Panc1 (cell line): ENCODE measurements at regions not wholly inside any gene's neighbourhood (a gene's known extent, or its start where the extent isn't known, plus 50 kb on each side); places are given as distances from the start of the nearest gene placed in this dataset.

Experiments used
- ATAC-seq: fragments of 200-7000 bp; cut with Tn5 transposase; 2 replicates; pipeline ENCODE4 v1.9.1; 2020; ENCODE audit warnings: mild to moderate bottlenecking, moderate library complexity
- BruUV-seq: library from RNA; stranded (reverse); fragments of 400-500 nt; replicated peaks from 2 replicates; lab custom pipeline; 2021; lab: Mats Ljungman, UMichigan
- CTCF ChIA-PET: fragments of 300-600 bp; sonication (Branson Sonifier 250); formaldehyde crosslinking; loops from one replicate; lab custom pipeline; 2022; ENCODE audit warnings: antibody characterized with exemption; lab: Charles Lee
- POLR2A ChIA-PET: fragments of 300-600 bp; sonication (Branson Sonifier 250); formaldehyde crosslinking; loops from one replicate; lab custom pipeline; 2022; ENCODE audit warnings: antibody characterized with exemption; lab: Charles Lee
- DNase-seq: peaks from one replicate; pipeline ENCODE4 v3.0.0-alpha.2; 2010; ENCODE audit warnings: low read depth, low spot score
- H3K27ac ChIP-seq: 2 replicates; pipeline ENCODE4 v1.5.1; 2011; ENCODE audit warnings: mild to moderate bottlenecking, low read length, inconsistent platforms
- H3K27me3 ChIP-seq: fragments of 200-500 bp; sonication (Bioruptor generic); 2 replicates; pipeline ENCODE4 v1.6.0; 2014; ENCODE audit warnings: low read length, inconsistent platforms; ENCODE audit not compliant: control insufficient read depth, insufficient read depth
- H3K36me3 ChIP-seq: fragments of 200-500 bp; sonication (Bioruptor generic); 2 replicates; pipeline ENCODE4 v1.5.1; 2014; ENCODE audit warnings: inconsistent platforms, mild to moderate bottlenecking, low read length, moderate library complexity; ENCODE audit not compliant: control insufficient read depth, insufficient read depth
- H3K4me1 ChIP-seq: 2 replicates; pipeline ENCODE4 v1.5.1; 2011; ENCODE audit warnings: inconsistent platforms, mild to moderate bottlenecking, low read length, moderate library complexity; ENCODE audit not compliant: control insufficient read depth, insufficient read depth
- H3K4me3 ChIP-seq, 2 experiments: 2 replicates each; pipeline ENCODE4 v1.5.1; 2011 to 2012; ENCODE audit warnings: low read depth in 2 of 2, low read length in 2 of 2, mild to moderate bottlenecking in 2 of 2, inconsistent platforms in 1 of 2, moderate library complexity in 1 of 2
- H3K9me3 ChIP-seq: fragments of 200-500 bp; sonication (Bioruptor generic); 2 replicates; pipeline ENCODE4 v1.5.1; 2014; ENCODE audit warnings: low read depth, mild to moderate bottlenecking, inconsistent platforms, low read length, moderate library complexity; ENCODE audit not compliant: control insufficient read depth, insufficient read depth
- CTCF ChIP-seq: fragments of 450-650 bp; IDR thresholded peaks from 2 replicates; pipeline ENCODE4 v1.5.1; 2017; ENCODE audit warnings: mild to moderate bottlenecking
- POLR2AphosphoS5 ChIP-seq: IDR thresholded peaks from 2 replicates; pipeline ENCODE4 v1.6.1; 2012; ENCODE audit warnings: mild to moderate bottlenecking, low read depth, low read length, moderate library complexity
- REST ChIP-seq, 2 experiments: IDR thresholded peaks; 2 replicates each; pipeline ENCODE4 v1.6.1; 2011 to 2012; ENCODE audit warnings: low read depth in 2 of 2, control low read depth in 1 of 2, low read length in 1 of 2, mild to moderate bottlenecking in 1 of 2, moderate library complexity in 1 of 2; ENCODE audit not compliant: insufficient read depth in 1 of 2
- SIN3A ChIP-seq: IDR thresholded peaks from 2 replicates; pipeline ENCODE4 v1.6.1; 2012; ENCODE audit warnings: low read depth, mild to moderate bottlenecking, low read length, moderate library complexity, borderline replicate concordance; ENCODE audit not compliant: insufficient read depth
- TCF7L2 ChIP-seq: IDR thresholded peaks from 2 replicates; pipeline ENCODE4 v1.6.1; 2011; ENCODE audit warnings: mild to moderate bottlenecking, low read depth, low read length, inconsistent platforms
- in situ Hi-C: cut with HindIII; loops from 2 replicates; pipeline ENCODE4 v1.10.0; 2016; ENCODE audit warnings: low sequenced_read_pairs, low pct_unique_long_range_greater_than_20kb
- intact Hi-C: fragments of 100-400 bp; cut with micrococcal nuclease; formaldehyde crosslinking; loops from one replicate; pipeline ENCODE4 v1.10.0; 2022; ENCODE audit not compliant: unreplicated experiment

- ATAC-seq (no peak), DNase-seq (no peak)
- in situ Hi-C loops (no loop called here), intact Hi-C loops (no loop called here)
- TF ChIP-seq CTCF (no peak), REST (IDR thresholded peaks at IDR 0.05; ENCODE audit: insufficient read depth in 1 of 2, low read depth in 2 of 2, low read length in 1 of 2) (no peak)
- Histone ChIP-seq H3K9me3 (no peaks in the 10 kb centered on the region), H3K27ac (no peak overlapping the region), H3K27me3 (no peaks in the 10 kb centered on the region), H3K36me3 (no peaks in the 10 kb centered on the region), H3K4me1 (no peaks in the 10 kb centered on the region), H3K4me3 (no peak overlapping the region)
- ChIA-PET CTCF (no interaction called here), POLR2A (no interaction called here)
- no TSS peak for BruUV-seq
Measured at GRCh38 chr13:63389756-63390155, 1974.1 kb upstream of the PCDH20 start.

- ATAC-seq (no peak), DNase-seq (no peak)
- no peaks in the 10 kb centered on the region for H3K4me1 ChIP-seq
- H3K27me3 ChIP-seq: no peaks in the 10 kb centered on the region
- no peaks in the 10 kb centered on the region for H3K36me3 ChIP-seq
- in situ Hi-C loops (no loop called here), intact Hi-C loops (no loop called here)
- POLR2A ChIA-PET: no interaction called here
- TF ChIP-seq SIN3A (no peak), REST (IDR thresholded peaks at IDR 0.05; ENCODE audit: insufficient read depth in 1 of 2, low read depth in 2 of 2, low read length in 1 of 2) (no peak), CTCF (no peak), TCF7L2 (no peak), POLR2AphosphoS5 (no peak)
- CTCF ChIA-PET: no interaction called here
- no TSS peak for BruUV-seq
- H3K27ac ChIP-seq: no peak overlapping the region
- no peaks in the 10 kb centered on the region for H3K9me3 ChIP-seq
- H3K4me3 ChIP-seq: no peak overlapping the region
Measured at GRCh38 chr13:63381078-63381859, 1965.6 kb upstream of the PCDH20 start.
